Kidney (tissue), 13 donors: ENCODE measurements at regions not wholly inside any gene's neighbourhood (a gene's known extent, or its start where the extent isn't known, plus 50 kb on each side); places are given as distances from the start of the nearest gene placed in this dataset.
A peak's percentile ranks its signal among the peaks of the same experiment; 100 is the strongest.

Experiments used
- DNase-seq, 5 donors: peaks; one replicate each; pipeline ENCODE4 v3.0.0-alpha.2; 2013 to 2020
- FAIRE-seq: peaks from 2 replicates; lab custom pipeline; 2012; peaks lifted over from hg19 to GRCh38; lab: Jason Lieb, UNC
- H3K27ac ChIP-seq, 2 donors: one replicate each; pipeline ENCODE4 v1.7.0; 2013; ENCODE audit warnings: low read depth in 2 of 2, low read length in 2 of 2, inconsistent platforms in 1 of 2
- H3K27me3 ChIP-seq: one replicate; pipeline ENCODE4 v1.7.1; 2013; ENCODE audit warnings: low read length, inconsistent platforms; ENCODE audit not compliant: control insufficient read depth, insufficient read depth
- H3K36me3 ChIP-seq, 3 donors: one replicate each; pipeline versions ENCODE4 v1.7.0 to v1.7.1; 2013; ENCODE audit warnings: low read length in 3 of 3, control low read depth in 1 of 3, inconsistent platforms in 1 of 3; ENCODE audit not compliant: insufficient read depth in 3 of 3, control insufficient read depth in 2 of 3
- H3K4me1 ChIP-seq, 3 donors: one replicate each; pipeline versions ENCODE4 v1.7.0 to v1.7.1; 2013; ENCODE audit warnings: low read length in 3 of 3, inconsistent platforms in 1 of 3, low read depth in 1 of 3; ENCODE audit not compliant: control insufficient read depth in 2 of 3, insufficient read depth in 2 of 3
- H3K4me3 ChIP-seq, 3 donors: one replicate each; pipeline versions ENCODE4 v1.7.0 to v1.8.1; 2013; ENCODE audit warnings: low read length in 3 of 3, control low read depth in 1 of 3, inconsistent platforms in 1 of 3
- H3K9ac ChIP-seq, 3 donors: one replicate each; pipeline versions ENCODE4 v1.7.0 to v1.7.1; 2013; ENCODE audit warnings: low read length in 3 of 3, control low read depth in 1 of 3, inconsistent platforms in 1 of 3
- H3K9me3 ChIP-seq, 3 donors: one replicate each; pipeline versions ENCODE4 v1.7.0 to v1.7.1; 2013; ENCODE audit warnings: low read length in 3 of 3, control low read depth in 1 of 3, inconsistent platforms in 1 of 3; ENCODE audit not compliant: control insufficient read depth in 2 of 3, insufficient read depth in 1 of 3
- CTCF ChIP-seq: IDR thresholded peaks from 3 replicates; pipeline ENCODE4 v1.5.1; 2012; ENCODE audit warnings: mild to moderate bottlenecking, moderate library complexity, borderline replicate concordance; ENCODE audit not compliant: insufficient read depth; ENCODE audit errors: extremely low read depth
- intact Hi-C: fragments of 100-400 bp; cut with DNase I; formaldehyde crosslinking; loops from one replicate; pipeline ENCODE4 v1.11.1; 2022
- donor health status: control.
- donor health status: control.
- donor health status: control.
- donor health status: control.
- donor health status: control.
- donor health status: DM: yes; HTN: yes; CAD: no.
- donor health status: Normal renal cell carcinoma (clear cell type).

- Histone ChIP-seq H3K4me3 (no peak overlapping the region), H3K9me3 (no peaks in the 10 kb centered on the region), H3K27me3 (no peaks in the 10 kb centered on the region), H3K27ac (no peak overlapping the region), H3K36me3 (no peaks in the 10 kb centered on the region), H3K4me1 (no peaks in the 10 kb centered on the region), H3K9ac (no peak overlapping the region)
- DNase-seq (no peak), FAIRE-seq (no peak)
- intact Hi-C loops: no loop called here
- no peak for TF ChIP-seq CTCF
These were observed 89.7 kb downstream of the NPIPB11 start for GRCh38 chr16:29316761-29317183.

DNA sequence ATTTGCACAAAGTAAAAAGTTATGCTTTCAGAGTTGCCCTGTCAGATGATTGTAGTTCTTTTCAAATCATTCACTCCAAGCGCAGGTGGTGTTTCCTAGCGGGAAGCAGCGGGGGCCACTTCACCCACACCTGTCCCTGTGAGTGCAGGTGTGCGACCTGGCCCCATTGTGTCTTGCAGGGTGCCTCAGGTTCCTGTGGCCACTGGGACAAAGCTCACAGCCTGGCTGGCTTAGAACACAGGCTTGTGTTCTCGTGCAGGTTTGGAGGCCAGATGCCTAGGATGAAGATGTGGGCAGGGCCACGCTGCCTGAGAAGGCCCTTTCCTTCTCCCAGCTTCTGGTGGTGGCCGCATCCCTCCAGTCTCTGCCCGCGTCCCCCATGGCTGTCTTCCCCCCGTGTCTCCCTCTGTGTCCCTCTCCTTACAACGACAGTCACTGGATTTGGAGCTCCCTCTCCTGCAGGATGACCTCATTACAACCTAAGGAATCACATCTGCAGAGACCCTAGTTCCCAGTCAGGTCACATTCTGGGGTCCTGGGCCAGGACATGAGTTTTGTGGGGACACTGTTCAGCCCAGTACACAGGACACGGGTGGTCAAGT is 90.5 kb downstream of the NPIPB11 start:
- Histone ChIP-seq H3K4me1 (no peaks in the 10 kb centered on the region), H3K36me3 (no peaks in the 10 kb centered on the region), H3K9ac (no peak overlapping the region), H3K4me3 (no peak overlapping the region), H3K27ac (no peak overlapping the region), H3K27me3 (no peaks in the 10 kb centered on the region), H3K9me3 (no peaks in the 10 kb centered on the region)
- DNase-seq: no peak
- no peak for FAIRE-seq
- intact Hi-C loops: no loop called here
- TF ChIP-seq CTCF: peak; percentile 14

GRCh38 chr16:29315046-29315445 is 91.5 kb downstream of the NPIPB11 start:
- no peak for DNase-seq
- Histone ChIP-seq H3K36me3 (no peaks in the 10 kb centered on the region), H3K4me1 (no peaks in the 10 kb centered on the region), H3K27me3 (no peaks in the 10 kb centered on the region), H3K9me3 (no peaks in the 10 kb centered on the region), H3K27ac (no peak overlapping the region), H3K4me3 (no peak overlapping the region), H3K9ac (no peak overlapping the region)
- no peak for FAIRE-seq
- intact Hi-C loops: no loop called here
- no peak for TF ChIP-seq CTCF
